HG02798 (cell line): ENCODE measurements at regions not wholly inside any gene's neighbourhood (a gene's known extent, or its start where the extent isn't known, plus 50 kb on each side); places are given as distances from the start of the nearest gene placed in this dataset.

Experiments used
- ATAC-seq: cut with Tn5 transposase; IDR thresholded peaks from one replicate; pipeline ENCODE4 v1.9.1; 2021; ENCODE audit warnings: mild to moderate bottlenecking; ENCODE audit not compliant: unreplicated experiment, poor library complexity

- no peak for ATAC-seq
Observed at GRCh38 chr3:132265488-132265887, 51.7 kb upstream of the ACP3 start.

- ATAC-seq = no peak
Observed at GRCh38 chr3:132267391-132267993, 49.7 kb upstream of the ACP3 start.
